HepG2 (cell line): ENCODE measurements at regions not wholly inside any gene's neighbourhood (a gene's known extent, or its start where the extent isn't known, plus 50 kb on each side); places are given as distances from the start of the nearest gene placed in this dataset.

ENCODE experiments used
- ATAC-seq: fragments of 200-7000 bp; cut with Tn5 transposase; 3 replicates; pipeline ENCODE4 v1.9.1; 2020; ENCODE audit warnings: mild to moderate bottlenecking, moderate library complexity
- BruUV-seq: library from RNA; stranded (reverse); fragments of 400-500 nt; replicated peaks from 2 replicates; lab custom pipeline; 2021; lab: Mats Ljungman, UMichigan
- CTCF ChIA-PET: fragments of 300-600 bp; formaldehyde crosslinking; extraction: SDS; loops from one replicate; lab custom pipeline; 2021; ENCODE audit warnings: low total read pairs, inconsistent platforms, low intra/inter-chr PET ratio; lab: Yijun Ruan, JAX
- POLR2A ChIA-PET: fragments of 350-600 bp; sonication (Branson Sonifier 250); formaldehyde crosslinking; loops from one replicate; lab custom pipeline; 2020; ENCODE audit warnings: antibody characterized with exemption, inconsistent platforms; lab: Yijun Ruan, JAX
- DNase-seq: peaks from one replicate; pipeline ENCODE4 v3.0.0-alpha.2; 2015; ENCODE audit warnings: low spot score
- FAIRE-seq: peaks from 3 replicates; lab custom pipeline; 2011; peaks lifted over from hg19 to GRCh38; lab: Jason Lieb, UNC
- H2AFZ ChIP-seq: one replicate; pipeline ENCODE4 v1.6.1; 2011; ENCODE audit warnings: low read length, inconsistent platforms
- H3K27ac ChIP-seq: fragments of 300-600 bp; 3 replicates; pipeline ENCODE4 v1.8.0; 2011; ENCODE audit warnings: mixed run types, mild to moderate bottlenecking, mixed read lengths, low read length, inconsistent platforms; ENCODE audit not compliant: insufficient read depth; ENCODE audit errors: extremely low read length
- H3K27me3 ChIP-seq, 2 experiments: fragments of 200-600 bp in 1 of 2; 2 replicates in 1 of 2; 3 replicates in 1 of 2; pipeline versions ENCODE4 v1.6.0 to v1.8.0; 2011; ENCODE audit warnings: low read length in 2 of 2, mild to moderate bottlenecking in 2 of 2, moderate library complexity in 2 of 2, inconsistent platforms in 1 of 2; ENCODE audit not compliant: insufficient read depth in 2 of 2, control insufficient read depth in 1 of 2
- H3K36me3 ChIP-seq, 2 experiments: fragments of 200-600 bp in 1 of 2; replicated peaks in 1 of 2; 2 replicates in 1 of 2; 3 replicates in 1 of 2; pipeline versions ENCODE4 v1.5.1 to v1.8.0; 2011; ENCODE audit warnings: low read length in 2 of 2, inconsistent platforms in 1 of 2; ENCODE audit not compliant: insufficient read depth in 2 of 2, control insufficient read depth in 1 of 2
- H3K4me1 ChIP-seq: 2 replicates; pipeline ENCODE4 v1.5.1; 2012; ENCODE audit warnings: low read length, inconsistent platforms; ENCODE audit not compliant: insufficient read depth
- H3K4me2 ChIP-seq: 2 replicates; pipeline ENCODE4 v1.6.0; 2011; ENCODE audit warnings: low read depth, low read length, inconsistent platforms
- H3K4me3 ChIP-seq, 3 experiments: fragments of 200-600 bp in 1 of 3; sonication (generic), shearing (Covaris generic) in 1 of 3; replicated peaks in 1 of 3; 2 replicates each; pipeline ENCODE4 v1.5.1; 2011 to 2016; ENCODE audit warnings: low read length in 3 of 3, inconsistent platforms in 2 of 3, low read depth in 2 of 3, mild to moderate bottlenecking in 2 of 3, control low read depth in 1 of 3, mixed read lengths in 1 of 3; ENCODE audit not compliant: insufficient read depth in 1 of 3
- H3K79me2 ChIP-seq: one replicate; pipeline ENCODE4 v1.6.1; 2011; ENCODE audit warnings: low read length, inconsistent platforms; ENCODE audit not compliant: insufficient read depth
- H3K9ac ChIP-seq: 2 replicates; pipeline ENCODE4 v1.6.0; 2011; ENCODE audit warnings: mild to moderate bottlenecking, low read depth, low read length, inconsistent platforms; ENCODE audit not compliant: insufficient read depth
- H3K9me3 ChIP-seq: 2 replicates; pipeline ENCODE4 v1.5.1; 2012; ENCODE audit warnings: mild to moderate bottlenecking, low read length
- H4K20me1 ChIP-seq: 2 replicates; pipeline ENCODE4 v1.6.0; 2011; ENCODE audit warnings: inconsistent platforms, mild to moderate bottlenecking, low read length, moderate library complexity; ENCODE audit not compliant: insufficient read depth
- CTCF ChIP-seq: sonication (generic); formaldehyde crosslinking; IDR thresholded peaks from 2 replicates; pipeline ENCODE4 v1.5.0; 2020; ENCODE audit warnings: mild to moderate bottlenecking, missing genetic modification reagents, moderate library complexity
- HDAC2 ChIP-seq: sonication (generic); formaldehyde crosslinking; IDR thresholded peaks from 2 replicates; pipeline ENCODE4 v1.4.0; 2020; ENCODE audit warnings: missing genetic modification reagents
- HDAC6 ChIP-seq: fragments of 200-600 bp; sonication (generic); IDR thresholded peaks from 2 replicates; pipeline ENCODE4 v1.7.0; 2017; ENCODE audit warnings: mild to moderate bottlenecking, antibody characterized with exemption, low read length, low read depth
- MAF1 ChIP-seq: sonication (generic); formaldehyde crosslinking; IDR thresholded peaks from 2 replicates; pipeline ENCODE4 v1.5.0; 2020; ENCODE audit warnings: missing genetic modification reagents, borderline replicate concordance
- MEF2D ChIP-seq: sonication (generic); formaldehyde crosslinking; IDR thresholded peaks from 2 replicates; pipeline ENCODE4 v1.5.1; 2020; ENCODE audit warnings: mild to moderate bottlenecking, missing genetic modification reagents
- ZBTB38 ChIP-seq: sonication (generic); formaldehyde crosslinking; IDR thresholded peaks from 2 replicates; pipeline ENCODE4 v1.5.1; 2020; ENCODE audit warnings: mild to moderate bottlenecking, missing genetic modification reagents
- ZNF138 ChIP-seq: sonication (generic); formaldehyde crosslinking; IDR thresholded peaks from 2 replicates; pipeline ENCODE4 v1.5.0; 2020; ENCODE audit warnings: mild to moderate bottlenecking, low read depth, missing genetic modification reagents
- ZNF292 ChIP-seq: sonication (generic); formaldehyde crosslinking; IDR thresholded peaks from 2 replicates; pipeline ENCODE4 v1.8.1; 2022; ENCODE audit warnings: mild to moderate bottlenecking, low read depth, missing genetic modification reagents, borderline replicate concordance
- ZNF615 ChIP-seq: sonication (generic); formaldehyde crosslinking; IDR thresholded peaks from 2 replicates; pipeline ENCODE4 v1.5.0; 2020; ENCODE audit warnings: mild to moderate bottlenecking, missing genetic modification reagents, borderline replicate concordance
- ZNF639 ChIP-seq: conservative IDR thresholded peaks from 2 replicates; pipeline ENCODE4 v1.6.1; 2018; ENCODE audit warnings: missing genetic modification reagents
- ZNF737 ChIP-seq: sonication (generic); formaldehyde crosslinking; IDR thresholded peaks from 2 replicates; pipeline ENCODE4 v1.5.0; 2020; ENCODE audit warnings: missing genetic modification reagents, mild to moderate bottlenecking, borderline replicate concordance
- WGBS: methylation state at CpG from one replicate; pipeline ENCODE4 v1.1.6; 2017; ENCODE audit warnings: low lambda C conversion rate; 5-methylcytosine and 5-hydroxymethylcytosine counted together
- in situ Hi-C: cut with HindIII; loops from 2 replicates; pipeline ENCODE4 v1.10.0; 2017; ENCODE audit warnings: low pct_unique_long_range_greater_than_20kb; ENCODE audit not compliant: extremely low pct_ligation_motif_present
- intact Hi-C: fragments of 100-400 bp; cut with micrococcal nuclease; formaldehyde crosslinking; loops from one replicate; pipeline ENCODE4 v1.10.0; 2022; ENCODE audit not compliant: unreplicated experiment
- TF ChIP-seq, protein P1 (sequence below): sonication (generic); formaldehyde crosslinking; IDR thresholded peaks from 2 replicates; pipeline ENCODE4 v1.5.1; 2020; ENCODE audit warnings: missing genetic modification reagents, mild to moderate bottlenecking, borderline replicate concordance

DNA sequence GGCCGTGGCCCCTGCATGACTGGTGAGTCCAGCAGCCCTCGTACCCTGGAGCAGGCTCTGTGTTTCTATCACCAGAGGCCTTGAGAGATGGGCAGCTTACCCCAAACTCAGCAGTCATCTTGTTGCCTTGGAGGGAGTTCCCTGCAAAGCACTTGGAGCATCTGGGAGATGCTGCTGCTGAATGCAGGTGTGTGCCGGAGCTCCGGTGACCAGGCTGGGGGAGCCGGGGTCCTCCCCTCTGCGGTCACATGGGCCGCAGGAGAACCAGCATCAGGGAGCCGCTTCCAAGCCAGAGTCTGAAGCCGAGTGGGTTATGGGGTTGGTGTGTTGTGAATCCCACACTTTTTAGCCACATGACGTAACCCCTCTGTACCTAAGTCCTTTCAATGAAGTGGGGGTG lies 82.8 kb downstream of the TEX29 start:
- peaks cover 33% of the 10 kb centered on the region for H3K4me1 ChIP-seq
- intact Hi-C loops, result no loop called here
- in situ Hi-C loops, result no loop called here
- H3K9me3 ChIP-seq, result no peaks in the 10 kb centered on the region
- peaks cover 4 to 61% of the 10 kb centered on the region in 2 experiments; a peak in 4 of 5 replicates for H3K27me3 ChIP-seq
- H3K4me2 ChIP-seq, result no peak overlapping the region
- H2AFZ ChIP-seq, result no peak overlapping the region
- no peak overlapping the region for H3K27ac ChIP-seq
- POLR2A ChIA-PET, result no interaction called here
- no peaks in the 10 kb centered on the region for H3K36me3 ChIP-seq
- no peak overlapping the region for H3K9ac ChIP-seq
- WGBS, result no CpG with 5 or more reads among the region's 10 CpGs
- no peak for DNase-seq
- H3K4me3 ChIP-seq, result no peak overlapping the region
- no peak for FAIRE-seq
- ATAC-seq, result no peak
- CTCF ChIA-PET, result no interaction called here
- BruUV-seq, result no TSS peak
- no peaks in the 10 kb centered on the region for H4K20me1 ChIP-seq
- no peaks in the 10 kb centered on the region for H3K79me2 ChIP-seq
- TF ChIP-seq HDAC6, result no peak
- TF ChIP-seq ZNF737, result no peak
- no peak for TF ChIP-seq ZBTB38 (CRISPR knock-in tag)
- TF ChIP-seq HDAC2, result no peak
- no peak for TF ChIP-seq MAF1 (CRISPR knock-in tag)
- no peak for TF ChIP-seq ZNF639 (CRISPR knock-in tag)
- no peak for TF ChIP-seq ZNF615 (CRISPR knock-in tag)
- TF ChIP-seq ZNF138, result no peak
- TF ChIP-seq MEF2D (CRISPR knock-in tag), result no peak
- no peak for TF ChIP-seq ZNF292 (CRISPR knock-in tag)
- TF ChIP-seq, protein P1, sequence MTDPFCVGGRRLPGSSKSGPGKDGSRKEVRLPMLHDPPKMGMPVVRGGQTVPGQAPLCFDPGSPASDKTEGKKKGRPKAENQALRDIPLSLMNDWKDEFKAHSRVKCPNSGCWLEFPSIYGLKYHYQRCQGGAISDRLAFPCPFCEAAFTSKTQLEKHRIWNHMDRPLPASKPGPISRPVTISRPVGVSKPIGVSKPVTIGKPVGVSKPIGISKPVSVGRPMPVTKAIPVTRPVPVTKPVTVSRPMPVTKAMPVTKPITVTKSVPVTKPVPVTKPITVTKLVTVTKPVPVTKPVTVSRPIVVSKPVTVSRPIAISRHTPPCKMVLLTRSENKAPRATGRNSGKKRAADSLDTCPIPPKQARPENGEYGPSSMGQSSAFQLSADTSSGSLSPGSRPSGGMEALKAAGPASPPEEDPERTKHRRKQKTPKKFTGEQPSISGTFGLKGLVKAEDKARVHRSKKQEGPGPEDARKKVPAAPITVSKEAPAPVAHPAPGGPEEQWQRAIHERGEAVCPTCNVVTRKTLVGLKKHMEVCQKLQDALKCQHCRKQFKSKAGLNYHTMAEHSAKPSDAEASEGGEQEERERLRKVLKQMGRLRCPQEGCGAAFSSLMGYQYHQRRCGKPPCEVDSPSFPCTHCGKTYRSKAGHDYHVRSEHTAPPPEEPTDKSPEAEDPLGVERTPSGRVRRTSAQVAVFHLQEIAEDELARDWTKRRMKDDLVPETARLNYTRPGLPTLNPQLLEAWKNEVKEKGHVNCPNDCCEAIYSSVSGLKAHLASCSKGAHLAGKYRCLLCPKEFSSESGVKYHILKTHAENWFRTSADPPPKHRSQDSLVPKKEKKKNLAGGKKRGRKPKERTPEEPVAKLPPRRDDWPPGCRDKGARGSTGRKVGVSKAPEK (CRISPR knock-in tag), result no peak
- no peak for TF ChIP-seq CTCF (CRISPR knock-in tag)
